HUES48 (cell line): ENCODE measurements at regions not wholly inside any gene's neighbourhood (a gene's known extent, or its start where the extent isn't known, plus 50 kb on each side); places are given as distances from the start of the nearest gene placed in this dataset.

Source experiments
- H3K27ac ChIP-seq: one replicate; pipeline ENCODE4 v1.7.0; 2013; ENCODE audit warnings: low read depth, low read length, inconsistent platforms
- H3K27me3 ChIP-seq: 2 replicates; pipeline ENCODE4 v1.6.1; 2013; ENCODE audit warnings: mild to moderate bottlenecking, low read length; ENCODE audit not compliant: control insufficient read depth, insufficient read depth
- H3K36me3 ChIP-seq: 2 replicates; pipeline ENCODE4 v1.6.1; 2013; ENCODE audit warnings: low read length; ENCODE audit not compliant: control insufficient read depth, insufficient read depth
- H3K4me1 ChIP-seq: 2 replicates; pipeline ENCODE4 v1.6.1; 2013; ENCODE audit warnings: mild to moderate bottlenecking, low read length; ENCODE audit not compliant: control insufficient read depth, insufficient read depth
- H3K4me3 ChIP-seq: 2 replicates; pipeline ENCODE4 v1.5.1; 2013; ENCODE audit warnings: mild to moderate bottlenecking, low read depth, low read length
- H3K9ac ChIP-seq: 2 replicates; pipeline ENCODE4 v1.6.1; 2013; ENCODE audit warnings: mild to moderate bottlenecking, low read depth, low read length, moderate library complexity
- H3K9me3 ChIP-seq: 2 replicates; pipeline ENCODE4 v1.6.1; 2013; ENCODE audit warnings: low read length; ENCODE audit not compliant: control insufficient read depth, insufficient read depth

- Histone ChIP-seq H3K4me3 (no peak overlapping the region), H3K9ac (no peak overlapping the region), H3K9me3 (no peaks in the 10 kb centered on the region), H3K4me1 (no peaks in the 10 kb centered on the region), H3K36me3 (no peaks in the 10 kb centered on the region), H3K27me3 (no peaks in the 10 kb centered on the region), H3K27ac (no peak overlapping the region)
Measured at GRCh38 chr14:99012703-99013102, 259.3 kb downstream of the BCL11B start.

GRCh38 chr14:99015833-99016232, 256.2 kb downstream of the BCL11B start:
- H3K27me3 ChIP-seq = no peaks in the 10 kb centered on the region
- H3K4me1 ChIP-seq = no peaks in the 10 kb centered on the region
- H3K9me3 ChIP-seq = no peaks in the 10 kb centered on the region
- no peak overlapping the region for H3K4me3 ChIP-seq
- no peak overlapping the region for H3K9ac ChIP-seq
- no peaks in the 10 kb centered on the region for H3K36me3 ChIP-seq
- no peak overlapping the region for H3K27ac ChIP-seq

GRCh38 chr14:99023371-99023770, 248.6 kb downstream of the BCL11B start:
- no peaks in the 10 kb centered on the region for H3K27me3 ChIP-seq
- no peak overlapping the region for H3K27ac ChIP-seq
- H3K4me1 ChIP-seq = no peaks in the 10 kb centered on the region
- no peaks in the 10 kb centered on the region for H3K9me3 ChIP-seq
- no peak overlapping the region for H3K9ac ChIP-seq
- H3K36me3 ChIP-seq = no peaks in the 10 kb centered on the region
- no peak overlapping the region for H3K4me3 ChIP-seq

GRCh38 chr14:99024926-99025325, 247.1 kb downstream of the BCL11B start:
- Histone ChIP-seq H3K27ac (no peak overlapping the region), H3K9me3 (no peaks in the 10 kb centered on the region), H3K36me3 (no peaks in the 10 kb centered on the region)

GRCh38 chr14:99025418-99025817, 246.6 kb downstream of the BCL11B start:
- Histone ChIP-seq H3K9me3 (no peaks in the 10 kb centered on the region), H3K4me3 (no peak overlapping the region), H3K36me3 (no peaks in the 10 kb centered on the region), H3K27ac (no peak overlapping the region), H3K4me1 (no peaks in the 10 kb centered on the region), H3K27me3 (no peaks in the 10 kb centered on the region), H3K9ac (no peak overlapping the region)

More at GRCh38 chr14:99024926-99025325, 247.1 kb downstream of the BCL11B start:
- Histone ChIP-seq H3K9ac (no peak overlapping the region), H3K27me3 (no peaks in the 10 kb centered on the region), H3K4me1 (no peaks in the 10 kb centered on the region), H3K4me3 (no peak overlapping the region)

GRCh38 chr14:99026471-99026870, 245.5 kb downstream of the BCL11B start:
- no peak overlapping the region for H3K9ac ChIP-seq
- H3K4me1 ChIP-seq = no peaks in the 10 kb centered on the region
- H3K4me3 ChIP-seq = no peak overlapping the region
- no peaks in the 10 kb centered on the region for H3K9me3 ChIP-seq
- no peaks in the 10 kb centered on the region for H3K27me3 ChIP-seq
- no peaks in the 10 kb centered on the region for H3K36me3 ChIP-seq
- H3K27ac ChIP-seq = no peak overlapping the region

GRCh38 chr14:99028041-99028440, 244.0 kb downstream of the BCL11B start:
- H3K9me3 ChIP-seq = no peaks in the 10 kb centered on the region
- no peaks in the 10 kb centered on the region for H3K27me3 ChIP-seq
- H3K36me3 ChIP-seq = no peaks in the 10 kb centered on the region
- no peak overlapping the region for H3K9ac ChIP-seq
- H3K4me3 ChIP-seq = no peak overlapping the region
- H3K4me1 ChIP-seq = no peaks in the 10 kb centered on the region
- H3K27ac ChIP-seq = no peak overlapping the region

GRCh38 chr14:99028521-99028920, 243.5 kb downstream of the BCL11B start:
- no peaks in the 10 kb centered on the region for H3K27me3 ChIP-seq
- H3K4me3 ChIP-seq = no peak overlapping the region
- H3K9me3 ChIP-seq = no peaks in the 10 kb centered on the region
- no peak overlapping the region for H3K27ac ChIP-seq
- no peak overlapping the region for H3K9ac ChIP-seq
- no peaks in the 10 kb centered on the region for H3K36me3 ChIP-seq
- H3K4me1 ChIP-seq = no peaks in the 10 kb centered on the region

GRCh38 chr14:99029145-99029915, 242.7 kb downstream of the BCL11B start:
- Histone ChIP-seq H3K4me1 (no peaks in the 10 kb centered on the region), H3K4me3 (no peak overlapping the region), H3K36me3 (no peaks in the 10 kb centered on the region), H3K27me3 (no peaks in the 10 kb centered on the region), H3K9me3 (no peaks in the 10 kb centered on the region), H3K9ac (no peak overlapping the region), H3K27ac (no peak overlapping the region)

GRCh38 chr14:99029916-99030305, 242.1 kb downstream of the BCL11B start:
- Histone ChIP-seq H3K4me3 (no peak overlapping the region), H3K27me3 (no peaks in the 10 kb centered on the region), H3K36me3 (no peaks in the 10 kb centered on the region), H3K4me1 (no peaks in the 10 kb centered on the region), H3K9ac (no peak overlapping the region), H3K9me3 (no peaks in the 10 kb centered on the region), H3K27ac (no peak overlapping the region)

GRCh38 chr14:99030454-99030853, 241.5 kb downstream of the BCL11B start:
- Histone ChIP-seq H3K9me3 (no peaks in the 10 kb centered on the region), H3K27me3 (no peaks in the 10 kb centered on the region), H3K27ac (no peak overlapping the region), H3K9ac (no peak overlapping the region), H3K4me1 (no peaks in the 10 kb centered on the region), H3K36me3 (no peaks in the 10 kb centered on the region), H3K4me3 (no peak overlapping the region)
